ENCODE measurements at regions not wholly inside any gene's neighbourhood (a gene's known extent, or its start where the extent isn't known, plus 50 kb on each side); places are given as distances from the start of the nearest gene placed in this dataset.

GRCh38 chr19:28489776-28490175 lies 723.2 kb downstream of the UQCRFS1 start:
- POLR2A ChIA-PET = no interaction called here
- H3K27ac Mint-ChIP-seq = no peak overlapping the region
- H3K4me3 Mint-ChIP-seq = no peak overlapping the region
- H3K36me3 Mint-ChIP-seq (ENCODE audit: low read depth) = no peaks in the 10 kb centered on the region
- H3K9me3 Mint-ChIP-seq (ENCODE audit: insufficient read depth) = no peaks in the 10 kb centered on the region
- CTCF ChIA-PET = interaction anchor here (1.4 kb wide), 1 partner anchor 144 kb away, joined by 4 read pairs; no protein-coding TSS in a partner anchor
- ATAC-seq (no peak), DNase-seq (no peak)
- H3K4me1 Mint-ChIP-seq (ENCODE audit: low read depth) = peaks cover 2% of the 10 kb centered on the region
- H3K27me3 Mint-ChIP-seq (ENCODE audit: low read depth) = no peaks in the 10 kb centered on the region

GRCh38 chr19:28489126-28489660 lies 723.8 kb downstream of the UQCRFS1 start:
- CTCF ChIA-PET = interaction anchor here (1.4 kb wide), 1 partner anchor 145 kb away, joined by 4 read pairs; no protein-coding TSS in a partner anchor
- ATAC-seq = no peak
- no peaks in the 10 kb centered on the region for H3K9me3 Mint-ChIP-seq (ENCODE audit: insufficient read depth)
- no peak overlapping the region for H3K27ac Mint-ChIP-seq
- peaks cover 2% of the 10 kb centered on the region for H3K4me1 Mint-ChIP-seq (ENCODE audit: low read depth)
- DNase-seq = no peak
- POLR2A ChIA-PET = no interaction called here
- H3K4me3 Mint-ChIP-seq = no peak overlapping the region
- no peaks in the 10 kb centered on the region for H3K36me3 Mint-ChIP-seq (ENCODE audit: low read depth)
- H3K27me3 Mint-ChIP-seq (ENCODE audit: low read depth) = no peaks in the 10 kb centered on the region

GRCh38 chr19:28487999-28488398 lies 725.0 kb downstream of the UQCRFS1 start:
- Mint-ChIP-seq H3K4me1 (ENCODE audit: low read depth) (peaks cover 2% of the 10 kb centered on the region), H3K36me3 (ENCODE audit: low read depth) (no peaks in the 10 kb centered on the region), H3K27me3 (ENCODE audit: low read depth) (no peaks in the 10 kb centered on the region), H3K27ac (no peak overlapping the region), H3K9me3 (ENCODE audit: insufficient read depth) (no peaks in the 10 kb centered on the region), H3K4me3 (no peak overlapping the region)
- DNase-seq (no peak), ATAC-seq (no peak)
- CTCF ChIA-PET = interaction anchor here (1.1 kb wide), 1 partner anchor 16 kb away, joined by 3 read pairs; no protein-coding TSS in a partner anchor
- POLR2A ChIA-PET = no interaction called here

- Mint-ChIP-seq H3K4me3 (no peak overlapping the region), H3K36me3 (ENCODE audit: low read depth) (no peaks in the 10 kb centered on the region), H3K27me3 (ENCODE audit: low read depth) (no peaks in the 10 kb centered on the region), H3K27ac (no peak overlapping the region), H3K4me1 (ENCODE audit: low read depth) (peaks cover 2% of the 10 kb centered on the region), H3K9me3 (ENCODE audit: insufficient read depth) (no peaks in the 10 kb centered on the region)
- ChIA-PET CTCF (no interaction called here), POLR2A (no interaction called here)
- DNase-seq (no peak), ATAC-seq (no peak)
Measured at GRCh38 chr19:28486926-28487325, 726.0 kb downstream of the UQCRFS1 start.

- no peak overlapping the region for H3K4me3 Mint-ChIP-seq
- no peaks in the 10 kb centered on the region for H3K9me3 Mint-ChIP-seq (ENCODE audit: insufficient read depth)
- CTCF ChIA-PET = no interaction called here
- H3K27ac Mint-ChIP-seq = no peak overlapping the region
- POLR2A ChIA-PET = no interaction called here
- DNase-seq (no peak), ATAC-seq (no peak)
- peaks cover 2% of the 10 kb centered on the region for H3K4me1 Mint-ChIP-seq (ENCODE audit: low read depth)
- no peaks in the 10 kb centered on the region for H3K27me3 Mint-ChIP-seq (ENCODE audit: low read depth)
- no peaks in the 10 kb centered on the region for H3K36me3 Mint-ChIP-seq (ENCODE audit: low read depth)
Measured at GRCh38 chr19:28486473-28486872, 726.5 kb downstream of the UQCRFS1 start.

GRCh38 chr19:28485292-28485691 lies 727.7 kb downstream of the UQCRFS1 start:
- Mint-ChIP-seq H3K27me3 (ENCODE audit: low read depth) (no peaks in the 10 kb centered on the region), H3K4me1 (ENCODE audit: low read depth) (peaks cover 5% of the 10 kb centered on the region), H3K36me3 (ENCODE audit: low read depth) (no peaks in the 10 kb centered on the region), H3K9me3 (ENCODE audit: insufficient read depth) (no peaks in the 10 kb centered on the region), H3K4me3 (no peak overlapping the region), H3K27ac (no peak overlapping the region)
- CTCF ChIA-PET = interaction anchor here (1.3 kb wide), 1 partner anchor 16 kb away, joined by 3 read pairs; no protein-coding TSS in a partner anchor
- POLR2A ChIA-PET = no interaction called here
- ATAC-seq = no peak
- no peak for DNase-seq

GRCh38 chr19:28483197-28483596 lies 729.8 kb downstream of the UQCRFS1 start:
- H3K27me3 Mint-ChIP-seq (ENCODE audit: low read depth) = no peaks in the 10 kb centered on the region
- H3K4me1 Mint-ChIP-seq (ENCODE audit: low read depth) = peaks cover 5% of the 10 kb centered on the region
- ATAC-seq = no peak
- POLR2A ChIA-PET = no interaction called here
- H3K4me3 Mint-ChIP-seq = no peak overlapping the region
- no peaks in the 10 kb centered on the region for H3K36me3 Mint-ChIP-seq (ENCODE audit: low read depth)
- DNase-seq = no peak
- H3K9me3 Mint-ChIP-seq (ENCODE audit: insufficient read depth) = no peaks in the 10 kb centered on the region
- CTCF ChIA-PET = no interaction called here
- no peak overlapping the region for H3K27ac Mint-ChIP-seq

GRCh38 chr19:28482221-28482620 lies 730.7 kb downstream of the UQCRFS1 start:
- no peak overlapping the region for H3K27ac Mint-ChIP-seq

GRCh38 chr19:28481674-28482073 lies 731.3 kb downstream of the UQCRFS1 start:
- H3K9me3 Mint-ChIP-seq (ENCODE audit: insufficient read depth) = no peaks in the 10 kb centered on the region
- ATAC-seq (no peak), DNase-seq (no peak)
- peaks cover 3% of the 10 kb centered on the region for H3K4me1 Mint-ChIP-seq (ENCODE audit: low read depth)
- H3K36me3 Mint-ChIP-seq (ENCODE audit: low read depth) = no peaks in the 10 kb centered on the region
- H3K27ac Mint-ChIP-seq = no peak overlapping the region
- ChIA-PET POLR2A (no interaction called here), CTCF (no interaction called here)
- no peak overlapping the region for H3K4me3 Mint-ChIP-seq
- no peaks in the 10 kb centered on the region for H3K27me3 Mint-ChIP-seq (ENCODE audit: low read depth)

More at GRCh38 chr19:28482221-28482620, 730.7 kb downstream of the UQCRFS1 start:
- H3K9me3 Mint-ChIP-seq (ENCODE audit: insufficient read depth) = no peaks in the 10 kb centered on the region
- no peak overlapping the region for H3K4me3 Mint-ChIP-seq
- H3K4me1 Mint-ChIP-seq (ENCODE audit: low read depth) = peaks cover 3% of the 10 kb centered on the region
- no peak for ATAC-seq
- H3K36me3 Mint-ChIP-seq (ENCODE audit: low read depth) = no peaks in the 10 kb centered on the region
- no peak for DNase-seq
- H3K27me3 Mint-ChIP-seq (ENCODE audit: low read depth) = no peaks in the 10 kb centered on the region
- CTCF ChIA-PET = no interaction called here
- POLR2A ChIA-PET = no interaction called here

- ChIA-PET POLR2A (no interaction called here), CTCF (no interaction called here)
- Mint-ChIP-seq H3K9me3 (ENCODE audit: insufficient read depth) (no peaks in the 10 kb centered on the region), H3K4me1 (ENCODE audit: low read depth) (no peaks in the 10 kb centered on the region), H3K4me3 (no peak overlapping the region), H3K27ac (no peak overlapping the region), H3K27me3 (ENCODE audit: low read depth) (no peaks in the 10 kb centered on the region), H3K36me3 (ENCODE audit: low read depth) (no peaks in the 10 kb centered on the region)
- no peak for ATAC-seq
- DNase-seq = no peak
Measured at GRCh38 chr19:28475525-28475924, 737.4 kb downstream of the UQCRFS1 start.

GRCh38 chr19:28472843-28473242 lies 740.1 kb downstream of the UQCRFS1 start:
- no peak for ATAC-seq
- no peaks in the 10 kb centered on the region for H3K9me3 Mint-ChIP-seq (ENCODE audit: insufficient read depth)
- H3K36me3 Mint-ChIP-seq (ENCODE audit: low read depth) = no peaks in the 10 kb centered on the region
- H3K27me3 Mint-ChIP-seq (ENCODE audit: low read depth) = no peaks in the 10 kb centered on the region
- H3K4me3 Mint-ChIP-seq = no peak overlapping the region
- H3K27ac Mint-ChIP-seq = no peak overlapping the region
- ChIA-PET CTCF (interaction anchor here (0.7 kb wide), 1 partner anchor 15 kb away, joined by 3 read pairs; no protein-coding TSS in a partner anchor), POLR2A (no interaction called here)
- peaks cover 12% of the 10 kb centered on the region for H3K4me1 Mint-ChIP-seq (ENCODE audit: low read depth)
- DNase-seq = no peak

GRCh38 chr19:28471731-28472510 lies 741.0 kb downstream of the UQCRFS1 start:
- no peak for DNase-seq
- CTCF ChIA-PET = interaction anchor here (0.7 kb wide), 1 partner anchor 16 kb away, joined by 3 read pairs; no protein-coding TSS in a partner anchor
- no peak for ATAC-seq
- H3K4me1 Mint-ChIP-seq (ENCODE audit: low read depth) = peaks cover 12% of the 10 kb centered on the region
- H3K9me3 Mint-ChIP-seq (ENCODE audit: insufficient read depth) = no peaks in the 10 kb centered on the region
- no peaks in the 10 kb centered on the region for H3K27me3 Mint-ChIP-seq (ENCODE audit: low read depth)
- H3K4me3 Mint-ChIP-seq = no peak overlapping the region
- POLR2A ChIA-PET = no interaction called here
- no peaks in the 10 kb centered on the region for H3K36me3 Mint-ChIP-seq (ENCODE audit: low read depth)
- H3K27ac Mint-ChIP-seq = no peak overlapping the region

All from activated CD8-positive, alpha-beta T cell treated with anti-CD3 and anti-CD28 coated beads, Interleukin-2, amount 10 ng/mL, durations not matched to agents 7 days and 5 days (primary cell).